ENCODE measurements at regions not wholly inside any gene's neighbourhood (a gene's known extent, or its start where the extent isn't known, plus 50 kb on each side); places are given as distances from the start of the nearest gene placed in this dataset.

- TF ChIP-seq FOXM1 (IDR thresholded peaks at IDR 0.05; ENCODE audit: borderline replicate concordance, low read depth): no peak
- no peak for TF ChIP-seq MAX (IDR thresholded peaks at IDR 0.05)
- no peak for TF ChIP-seq EP300 (IDR thresholded peaks at IDR 0.05; ENCODE audit: borderline replicate concordance)
- TF ChIP-seq CEBPB (IDR thresholded peaks at IDR 0.05): no peak
- no peak for TF ChIP-seq TCF12 (IDR thresholded peaks at IDR 0.05; ENCODE audit: low read depth)
- TF ChIP-seq RAD21 (IDR thresholded peaks at IDR 0.05; ENCODE audit: low read depth): no peak
- no peak for TF ChIP-seq TEAD4 (IDR thresholded peaks at IDR 0.05)
- no peak for TF ChIP-seq NFIC (IDR thresholded peaks at IDR 0.05)
- TF ChIP-seq ZBTB7A (IDR thresholded peaks at IDR 0.05; ENCODE audit: low read depth): no peak
- TF ChIP-seq, protein P1, sequence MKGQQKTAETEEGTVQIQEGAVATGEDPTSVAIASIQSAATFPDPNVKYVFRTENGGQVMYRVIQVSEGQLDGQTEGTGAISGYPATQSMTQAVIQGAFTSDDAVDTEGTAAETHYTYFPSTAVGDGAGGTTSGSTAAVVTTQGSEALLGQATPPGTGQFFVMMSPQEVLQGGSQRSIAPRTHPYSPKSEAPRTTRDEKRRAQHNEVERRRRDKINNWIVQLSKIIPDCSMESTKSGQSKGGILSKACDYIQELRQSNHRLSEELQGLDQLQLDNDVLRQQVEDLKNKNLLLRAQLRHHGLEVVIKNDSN (IDR thresholded peaks at IDR 0.05): no peak
- TF ChIP-seq EGR1 (IDR thresholded peaks at IDR 0.05): no peak
- no peak for TF ChIP-seq CREB1 (IDR thresholded peaks at IDR 0.05; ENCODE audit: low read depth)
- TF ChIP-seq TAF1 (IDR thresholded peaks at IDR 0.05; ENCODE audit: low read depth): no peak
- TF ChIP-seq YY1 (IDR thresholded peaks at IDR 0.05; ENCODE audit: low read depth): no peak
- no peak for TF ChIP-seq REST (IDR thresholded peaks at IDR 0.05; ENCODE audit: low read depth)
Measured at GRCh38 chr20:47962286-47962963, 177.1 kb upstream of the SULF2 start.

- TF ChIP-seq TCF12 (IDR thresholded peaks at IDR 0.05; ENCODE audit: low read depth) (no peak), RAD21 (IDR thresholded peaks at IDR 0.05; ENCODE audit: low read depth) (no peak), NFIC (IDR thresholded peaks at IDR 0.05) (no peak), YY1 (IDR thresholded peaks at IDR 0.05; ENCODE audit: low read depth) (no peak), CEBPB (IDR thresholded peaks at IDR 0.05) (no peak), EGR1 (IDR thresholded peaks at IDR 0.05) (no peak), MAX (IDR thresholded peaks at IDR 0.05) (no peak), ZBTB7A (IDR thresholded peaks at IDR 0.05; ENCODE audit: low read depth) (no peak), CREB1 (IDR thresholded peaks at IDR 0.05; ENCODE audit: low read depth) (no peak), EP300 (IDR thresholded peaks at IDR 0.05; ENCODE audit: borderline replicate concordance) (no peak), FOXM1 (IDR thresholded peaks at IDR 0.05; ENCODE audit: borderline replicate concordance, low read depth) (no peak)
- TF ChIP-seq, protein P1 (IDR thresholded peaks at IDR 0.05): no peak
Measured at GRCh38 chr20:47960769-47961541, 175.7 kb upstream of the SULF2 start.

GRCh38 chr20:47960277-47960676 lies 175.0 kb upstream of the SULF2 start:
- TF ChIP-seq ZBTB7A (IDR thresholded peaks at IDR 0.05; ENCODE audit: low read depth) (no peak), TAF1 (IDR thresholded peaks at IDR 0.05; ENCODE audit: low read depth) (no peak), YY1 (IDR thresholded peaks at IDR 0.05; ENCODE audit: low read depth) (no peak), NFIC (IDR thresholded peaks at IDR 0.05) (no peak), EP300 (IDR thresholded peaks at IDR 0.05; ENCODE audit: borderline replicate concordance) (no peak), CEBPB (IDR thresholded peaks at IDR 0.05) (no peak), TEAD4 (IDR thresholded peaks at IDR 0.05) (no peak)
- TF ChIP-seq, protein P1 (IDR thresholded peaks at IDR 0.05): no peak

- TF ChIP-seq RAD21 (IDR thresholded peaks at IDR 0.05; ENCODE audit: low read depth) (no peak), REST (IDR thresholded peaks at IDR 0.05; ENCODE audit: low read depth) (peak; percentile 40; the same call in 1 of the 2 replicates), CEBPB (IDR thresholded peaks at IDR 0.05) (no peak), EP300 (IDR thresholded peaks at IDR 0.05; ENCODE audit: borderline replicate concordance) (no peak), YY1 (IDR thresholded peaks at IDR 0.05; ENCODE audit: low read depth) (no peak), ZBTB7A (IDR thresholded peaks at IDR 0.05; ENCODE audit: low read depth) (no peak), TAF1 (IDR thresholded peaks at IDR 0.05; ENCODE audit: low read depth) (no peak)
- TF ChIP-seq, protein P1 (IDR thresholded peaks at IDR 0.05): no peak
Measured at GRCh38 chr20:47957135-47957534, 171.9 kb upstream of the SULF2 start.

Measured in Ishikawa (cell line).